H1 (cell line): ENCODE measurements at regions not wholly inside any gene's neighbourhood (a gene's known extent, or its start where the extent isn't known, plus 50 kb on each side); places are given as distances from the start of the nearest gene placed in this dataset.

ENCODE experiments used
- CREB1 ChIP-seq: IDR thresholded peaks from 2 replicates; pipeline ENCODE4 v1.6.1; 2012; ENCODE audit warnings: inconsistent platforms
- E2F6 ChIP-seq: IDR thresholded peaks from 2 replicates; pipeline ENCODE4 v1.6.1; 2012; ENCODE audit warnings: inconsistent platforms
- GTF2F1 ChIP-seq: IDR thresholded peaks from 2 replicates; pipeline ENCODE4 v1.6.1; 2012; ENCODE audit warnings: low read depth, low read length, improper control_type of control experiment, borderline replicate concordance
- SIX5 ChIP-seq: IDR thresholded peaks from 2 replicates; pipeline ENCODE4 v1.6.1; 2011; ENCODE audit warnings: mild to moderate bottlenecking, low read depth, low read length

- TF ChIP-seq SIX5 (no peak), GTF2F1 (no peak), CREB1 (no peak), E2F6 (no peak)
Observed at GRCh38 chr15:98277602-98278001, 317.1 kb downstream of the ARRDC4 start (continued).
